ENCODE measurements at regions not wholly inside any gene's neighbourhood (a gene's known extent, or its start where the extent isn't known, plus 50 kb on each side); places are given as distances from the start of the nearest gene placed in this dataset.

DNA sequence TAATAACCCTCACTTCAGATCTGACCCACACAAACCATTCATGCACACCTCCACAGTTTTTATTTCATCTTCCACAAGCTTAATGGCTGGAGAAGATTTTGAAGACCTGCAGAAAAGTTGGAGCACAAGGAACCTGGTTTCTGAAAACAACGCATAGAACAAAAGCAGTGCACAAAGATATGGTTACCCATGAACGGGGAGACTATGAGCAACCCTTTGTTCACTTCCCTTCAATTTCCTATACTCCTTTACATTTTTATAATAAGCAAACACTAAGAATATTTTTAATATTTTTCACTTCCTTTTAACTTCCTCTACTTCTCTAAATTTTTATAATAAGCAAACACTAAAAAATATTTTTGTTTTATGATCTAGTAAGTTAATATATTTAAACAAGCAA, 103.5 kb upstream of the UBE2E2 start:
- TF ChIP-seq POLR2AphosphoS5 (IDR thresholded peaks at IDR 0.05; ENCODE audit: borderline replicate concordance, low read depth, low read length) (no peak), FOXP2 (optimal IDR thresholded peaks at IDR 0.05; ENCODE audit: control extremely low read depth, extremely low read length, insufficient read depth) (no peak)

Measured in SK-N-MC (cell line).